H1 (cell line): ENCODE measurements at regions not wholly inside any gene's neighbourhood (a gene's known extent, or its start where the extent isn't known, plus 50 kb on each side); places are given as distances from the start of the nearest gene placed in this dataset.

Experiments used
- CTCF ChIA-PET: fragments of 300-600 bp; sonication (Branson Sonifier 250); formaldehyde crosslinking; loops from one replicate; lab custom pipeline; 2021; ENCODE audit not compliant: partially characterized antibody; lab: Charles Lee
- POLR2A ChIA-PET: fragments of 300-600 bp; sonication (Branson Sonifier 250); formaldehyde crosslinking; loops from one replicate; lab custom pipeline; 2021; ENCODE audit warnings: inconsistent platforms; ENCODE audit not compliant: partially characterized antibody; lab: Charles Lee
- DNase-seq, 2 experiments: peaks; one replicate each; pipeline versions ENCODE4 v3.0.0 to v3.0.0-alpha.2; 2010 to 2022; ENCODE audit warnings: low spot score in 2 of 2, low read depth in 1 of 2, mixed read lengths in 1 of 2
- FAIRE-seq: peaks from 2 replicates; lab custom pipeline; 2011; peaks lifted over from hg19 to GRCh38; lab: Jason Lieb, UNC
- H2AFZ ChIP-seq: 2 replicates; pipeline ENCODE4 v1.8.1; 2012; ENCODE audit warnings: low read length, inconsistent platforms
- H2AK5ac ChIP-seq: 2 replicates; pipeline ENCODE4 v1.6.1; 2013; ENCODE audit warnings: low read depth, low read length
- H2BK120ac ChIP-seq: replicated peaks from 2 replicates; pipeline ENCODE3; 2013; ENCODE audit warnings: low read depth, low read length, inconsistent platforms
- H2BK12ac ChIP-seq: 2 replicates; pipeline ENCODE4 v1.6.1; 2013; ENCODE audit warnings: low read depth, low read length
- H2BK15ac ChIP-seq: 2 replicates; pipeline ENCODE4 v1.6.1; 2013; ENCODE audit warnings: low read length
- H2BK20ac ChIP-seq: 2 replicates; pipeline ENCODE4 v1.6.1; 2013; ENCODE audit warnings: low read length
- H2BK5ac ChIP-seq: 2 replicates; pipeline ENCODE4 v1.6.1; 2013; ENCODE audit warnings: low read depth, low read length
- H3K14ac ChIP-seq: 2 replicates; pipeline ENCODE4 v1.6.1; 2013; ENCODE audit warnings: inconsistent platforms; ENCODE audit not compliant: insufficient read length
- H3K18ac ChIP-seq: 2 replicates; pipeline ENCODE4 v1.6.1; 2013; ENCODE audit warnings: low read length; ENCODE audit errors: extremely low read depth
- H3K23ac ChIP-seq: 2 replicates; pipeline ENCODE4 v1.6.1; 2013; ENCODE audit warnings: inconsistent platforms; ENCODE audit not compliant: insufficient read length
- H3K23me2 ChIP-seq: 2 replicates; pipeline ENCODE4 v1.6.1; 2013; ENCODE audit warnings: low read depth, low read length
- H3K27ac ChIP-seq: 2 replicates; pipeline ENCODE4 v1.6.1; 2011; ENCODE audit warnings: low read depth, low read length, inconsistent platforms
- H3K27me3 ChIP-seq, 4 experiments: replicated peaks in 1 of 4; 1 replicate in 1 of 4; 2 replicates in 3 of 4; pipeline versions ENCODE4 v1.6.1 to v1.8.1; 2011 to 2013; ENCODE audit warnings: low read length in 3 of 4, mild to moderate bottlenecking in 3 of 4, inconsistent platforms in 2 of 4, mixed read lengths in 2 of 4, moderate library complexity in 1 of 4; ENCODE audit not compliant: control insufficient read depth in 3 of 4, insufficient read depth in 3 of 4; ENCODE audit errors: extremely low read depth in 1 of 4
- H3K36me3 ChIP-seq, 4 experiments: 2 replicates each; pipeline versions ENCODE4 v1.6.1 to v1.8.1; 2011 to 2013; ENCODE audit warnings: mild to moderate bottlenecking in 4 of 4, low read length in 3 of 4, moderate library complexity in 2 of 4, control low read depth in 1 of 4, inconsistent platforms in 1 of 4; ENCODE audit not compliant: insufficient read depth in 4 of 4, control insufficient read depth in 2 of 4
- H3K4ac ChIP-seq: replicated peaks from 2 replicates; pipeline ENCODE3; 2013; ENCODE audit warnings: low read length, low read depth, mixed read lengths, inconsistent platforms; ENCODE audit not compliant: insufficient read length
- H3K4me1 ChIP-seq, 4 experiments: replicated peaks in 1 of 4; 1 replicate in 1 of 4; 2 replicates in 3 of 4; pipeline versions ENCODE4 v1.6.1 to v1.8.1; 2011 to 2013; ENCODE audit warnings: low read length in 3 of 4, inconsistent platforms in 2 of 4, mixed read lengths in 1 of 4; ENCODE audit not compliant: insufficient read depth in 4 of 4, control insufficient read depth in 3 of 4
- H3K4me2 ChIP-seq, 2 experiments: 2 replicates each; pipeline versions ENCODE4 v1.6.1 to v1.8.1; 2011 to 2013; ENCODE audit warnings: low read depth in 2 of 2, low read length in 2 of 2, control low read depth in 1 of 2, inconsistent platforms in 1 of 2, mild to moderate bottlenecking in 1 of 2; ENCODE audit not compliant: insufficient read depth in 1 of 2
- H3K4me3 ChIP-seq, 4 experiments: fragments of 200-600, 300-600 bp in 1 of 4; sonication (generic), shearing (Covaris generic), sonication (Bioruptor Twin) in 1 of 4; 2 replicates each; pipeline versions ENCODE4 v1.5.1 to v1.8.1; 2011 to 2016; ENCODE audit warnings: low read length in 4 of 4, low read depth in 3 of 4, control low read depth in 2 of 4, inconsistent platforms in 2 of 4, mild to moderate bottlenecking in 2 of 4, mixed read lengths in 1 of 4, moderate library complexity in 1 of 4; ENCODE audit not compliant: insufficient read depth in 2 of 4; ENCODE audit errors: extremely low read depth in 1 of 4
- H3K56ac ChIP-seq: replicated peaks from 2 replicates; pipeline ENCODE3; 2013; ENCODE audit warnings: low read depth, mild to moderate bottlenecking, mixed read lengths, low read length, inconsistent platforms; ENCODE audit not compliant: insufficient read length
- H3K79me1 ChIP-seq: 2 replicates; pipeline ENCODE4 v1.6.1; 2013; ENCODE audit warnings: low read depth, low read length, control low read depth
- H3K79me2 ChIP-seq, 2 experiments: 2 replicates each; pipeline versions ENCODE4 v1.6.1 to v1.8.1; 2012 to 2013; ENCODE audit warnings: low read length in 2 of 2, mild to moderate bottlenecking in 2 of 2, inconsistent platforms in 1 of 2; ENCODE audit not compliant: insufficient read depth in 2 of 2, control insufficient read depth in 1 of 2
- H3K9ac ChIP-seq, 4 experiments: replicated peaks in 1 of 4; 1 replicate in 1 of 4; 2 replicates in 3 of 4; pipeline versions ENCODE4 v1.6.1 to v1.8.1; 2011 to 2013; ENCODE audit warnings: low read depth in 3 of 4, low read length in 3 of 4, control low read depth in 2 of 4, mild to moderate bottlenecking in 2 of 4, moderate library complexity in 2 of 4, inconsistent platforms in 1 of 4; ENCODE audit errors: extremely low read depth in 1 of 4
- H3K9me3 ChIP-seq, 2 experiments: 2 replicates each; pipeline versions ENCODE4 v1.6.1 to v1.8.1; 2012 to 2013; ENCODE audit warnings: mild to moderate bottlenecking in 2 of 2, moderate library complexity in 2 of 2, control low read depth in 1 of 2, inconsistent platforms in 1 of 2, low read depth in 1 of 2, low read length in 1 of 2, mixed read lengths in 1 of 2; ENCODE audit not compliant: insufficient read depth in 2 of 2
- H4K20me1 ChIP-seq, 2 experiments: replicated peaks in 1 of 2; 2 replicates each; pipeline versions ENCODE3 to v1.8.1; 2011 to 2013; ENCODE audit warnings: inconsistent platforms in 2 of 2, low read length in 2 of 2, mild to moderate bottlenecking in 1 of 2; ENCODE audit not compliant: insufficient read depth in 2 of 2, control insufficient read depth in 1 of 2
- H4K5ac ChIP-seq: 2 replicates; pipeline ENCODE4 v1.6.1; 2013; ENCODE audit warnings: low read length, low read depth, mixed read lengths, inconsistent platforms; ENCODE audit not compliant: insufficient read length
- H4K8ac ChIP-seq: 2 replicates; pipeline ENCODE4 v1.8.0; 2013; ENCODE audit warnings: mild to moderate bottlenecking, moderate library complexity, low read length, inconsistent platforms; ENCODE audit not compliant: insufficient read depth; ENCODE audit errors: extremely low read depth
- H4K91ac ChIP-seq: replicated peaks from 2 replicates; pipeline ENCODE3; 2013; ENCODE audit warnings: low read length, mixed read lengths, inconsistent platforms; ENCODE audit not compliant: insufficient read length
- CHD1 ChIP-seq: IDR thresholded peaks from 2 replicates; pipeline ENCODE4 v1.6.1; 2012; ENCODE audit warnings: low read depth, low read length, improper control_type of control experiment
- GABPA ChIP-seq: IDR thresholded peaks from 2 replicates; pipeline ENCODE4 v1.6.1; 2011; ENCODE audit warnings: mild to moderate bottlenecking, low read length, moderate library complexity, borderline replicate concordance; ENCODE audit not compliant: insufficient read depth
- JUN ChIP-seq: IDR thresholded peaks from 2 replicates; pipeline ENCODE4 v1.6.1; 2011; ENCODE audit warnings: low read depth, mild to moderate bottlenecking, improper control_type of control experiment, low read length
- RAD21 ChIP-seq, 2 experiments: IDR thresholded peaks in 1 of 2; conservative IDR thresholded peaks in 1 of 2; 2 replicates each; pipeline ENCODE4 v1.6.1; 2011; ENCODE audit warnings: low read depth in 2 of 2, low read length in 2 of 2, improper control_type of control experiment in 1 of 2, inconsistent platforms in 1 of 2, mild to moderate bottlenecking in 1 of 2, moderate library complexity in 1 of 2
- TAF1 ChIP-seq: IDR thresholded peaks from 2 replicates; pipeline ENCODE4 v1.6.1; 2011; ENCODE audit warnings: mild to moderate bottlenecking, low read depth, low read length
- TBP ChIP-seq: IDR thresholded peaks from 2 replicates; pipeline ENCODE4 v1.6.1; 2011; ENCODE audit warnings: low read depth, low read length, improper control_type of control experiment
- TEAD4 ChIP-seq: IDR thresholded peaks from 2 replicates; pipeline ENCODE4 v1.6.1; 2012; ENCODE audit warnings: low read depth, low read length, inconsistent platforms, mixed read lengths
- YY1 ChIP-seq: IDR thresholded peaks from 2 replicates; pipeline ENCODE4 v1.6.1; 2011; ENCODE audit warnings: low read depth, mild to moderate bottlenecking, low read length
- ZNF274 ChIP-seq: IDR thresholded peaks from 2 replicates; pipeline ENCODE4 v1.7.0; 2012; ENCODE audit warnings: low read length, borderline replicate concordance; ENCODE audit errors: extremely low read depth
- WGBS, 2 experiments: shearing (Covaris generic) in 1 of 2; methylation state at CpG; one replicate each; pipeline versions ENCODE4 v1.1.6 to v1.1.7; 2013 to 2015; ENCODE audit warnings: low lambda C conversion rate in 2 of 2, mixed read lengths in 2 of 2, inconsistent platforms in 1 of 2, low coverage in 1 of 2, missing lambda C conversion rate in 1 of 2; ENCODE audit not compliant: insufficient replicate concordance in 2 of 2, insufficient coverage in 1 of 2, insufficient read length in 1 of 2; ENCODE audit errors: extremely low coverage in 1 of 2, missing lambda C conversion rate in 1 of 2; 5-methylcytosine and 5-hydroxymethylcytosine counted together
- TF ChIP-seq, protein P1 (sequence below): IDR thresholded peaks from 2 replicates; pipeline ENCODE4 v1.6.1; 2011; ENCODE audit warnings: low read length, improper control_type of control experiment
- TF ChIP-seq, protein P2 (sequence below), 3 experiments: IDR thresholded peaks; 1 replicate in 2 of 3; 2 replicates in 1 of 3; pipeline versions ENCODE4 v1.5.1 to v1.6.1; 2011; ENCODE audit warnings: low read length in 3 of 3, mild to moderate bottlenecking in 3 of 3, inconsistent platforms in 2 of 3, low read depth in 1 of 3, moderate library complexity in 1 of 3; ENCODE audit not compliant: insufficient read depth in 1 of 3; ENCODE audit errors: control extremely low read depth in 1 of 3

DNA sequence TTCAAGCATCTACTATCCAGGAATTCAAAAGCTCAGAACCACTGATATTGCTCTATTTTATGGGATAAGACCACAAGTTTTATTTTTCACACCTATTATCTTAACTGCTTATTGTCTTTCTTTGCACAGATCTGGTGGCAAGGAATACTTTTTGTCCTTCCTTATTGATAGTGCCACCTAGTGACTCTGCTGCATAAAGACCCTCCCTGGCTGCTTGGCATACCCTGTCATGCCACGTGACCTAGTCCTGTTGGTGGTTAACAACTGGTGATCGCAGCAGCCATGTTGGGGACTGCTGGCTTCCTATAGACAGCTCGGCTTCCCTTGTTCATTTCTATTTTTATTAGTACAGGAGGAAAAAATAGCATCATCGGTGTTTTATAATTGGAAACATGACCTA, 236.3 kb downstream of the MEX3B start:
- H4K8ac ChIP-seq, result no peak overlapping the region
- CTCF ChIA-PET, result interaction anchor here (0.5 to 3.9 kb wide), 16 partner anchors 9 to 399 kb away, joined by 3 to 22 read pairs (median 4); no protein-coding TSS in a partner anchor
- no peak overlapping the region for H2AFZ ChIP-seq
- H2BK12ac ChIP-seq, result no peak overlapping the region
- no peaks in the 10 kb centered on the region for H3K79me1 ChIP-seq
- H3K4ac ChIP-seq, result no peak overlapping the region
- FAIRE-seq (peak; percentile 52), DNase-seq (no peak)
- no peaks in the 10 kb centered on the region for H4K20me1 ChIP-seq
- H4K91ac ChIP-seq, result no peak overlapping the region
- H4K5ac ChIP-seq, result no peak overlapping the region
- H3K79me2 ChIP-seq, result no peaks in the 10 kb centered on the region
- no peak overlapping the region for H3K4me2 ChIP-seq
- no peak overlapping the region for H2BK120ac ChIP-seq
- no peaks in the 10 kb centered on the region for H3K27me3 ChIP-seq
- no peak overlapping the region for H3K27ac ChIP-seq
- 87% methylated on average over 4 of the region's 4 CpGs; no CpG with 5 or more reads in 1 of the 2 experiments for whole genome bisulfite sequencing, 2 experiments
- no peaks in the 10 kb centered on the region for H3K23me2 ChIP-seq
- no peak overlapping the region for H2BK20ac ChIP-seq
- no peak overlapping the region for H3K23ac ChIP-seq
- no peak overlapping the region for H3K18ac ChIP-seq
- POLR2A ChIA-PET, result no interaction called here
- no peak overlapping the region for H3K14ac ChIP-seq
- no peak overlapping the region for H3K56ac ChIP-seq
- no peak overlapping the region for H2AK5ac ChIP-seq
- no peaks in the 10 kb centered on the region for H3K36me3 ChIP-seq
- H2BK15ac ChIP-seq, result no peak overlapping the region
- no peak overlapping the region for H2BK5ac ChIP-seq
- no peak overlapping the region for H3K4me3 ChIP-seq
- no peaks in the 10 kb centered on the region for H3K9me3 ChIP-seq
- H3K9ac ChIP-seq, result no peak overlapping the region
- H3K4me1 ChIP-seq, result no peaks in the 10 kb centered on the region
- TF ChIP-seq ZNF274, result no peak
- TF ChIP-seq TEAD4, result 0 out of 2 replicates have a peak, but pooled peaks have one; percentile 36
- TF ChIP-seq CHD1, result no peak
- peak; percentile 87 for TF ChIP-seq YY1
- TF ChIP-seq TBP, result no peak
- TF ChIP-seq, protein P1, sequence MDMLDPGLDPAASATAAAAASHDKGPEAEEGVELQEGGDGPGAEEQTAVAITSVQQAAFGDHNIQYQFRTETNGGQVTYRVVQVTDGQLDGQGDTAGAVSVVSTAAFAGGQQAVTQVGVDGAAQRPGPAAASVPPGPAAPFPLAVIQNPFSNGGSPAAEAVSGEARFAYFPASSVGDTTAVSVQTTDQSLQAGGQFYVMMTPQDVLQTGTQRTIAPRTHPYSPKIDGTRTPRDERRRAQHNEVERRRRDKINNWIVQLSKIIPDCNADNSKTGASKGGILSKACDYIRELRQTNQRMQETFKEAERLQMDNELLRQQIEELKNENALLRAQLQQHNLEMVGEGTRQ, result peak; percentile 39; the same call in 1 of the 2 replicates
- peak; percentile 47 to 64 for TF ChIP-seq RAD21 (IDR thresholded peaks at IDR 0.05 in 1 of 2, conservative IDR thresholded peaks at IDR 0.05 in 1 of 2; ENCODE audit: low read depth in 2 of 2, low read length in 2 of 2)
- TF ChIP-seq GABPA, result no peak
- TF ChIP-seq TAF1, result no peak
- no peak for TF ChIP-seq JUN
- TF ChIP-seq, protein P2, sequence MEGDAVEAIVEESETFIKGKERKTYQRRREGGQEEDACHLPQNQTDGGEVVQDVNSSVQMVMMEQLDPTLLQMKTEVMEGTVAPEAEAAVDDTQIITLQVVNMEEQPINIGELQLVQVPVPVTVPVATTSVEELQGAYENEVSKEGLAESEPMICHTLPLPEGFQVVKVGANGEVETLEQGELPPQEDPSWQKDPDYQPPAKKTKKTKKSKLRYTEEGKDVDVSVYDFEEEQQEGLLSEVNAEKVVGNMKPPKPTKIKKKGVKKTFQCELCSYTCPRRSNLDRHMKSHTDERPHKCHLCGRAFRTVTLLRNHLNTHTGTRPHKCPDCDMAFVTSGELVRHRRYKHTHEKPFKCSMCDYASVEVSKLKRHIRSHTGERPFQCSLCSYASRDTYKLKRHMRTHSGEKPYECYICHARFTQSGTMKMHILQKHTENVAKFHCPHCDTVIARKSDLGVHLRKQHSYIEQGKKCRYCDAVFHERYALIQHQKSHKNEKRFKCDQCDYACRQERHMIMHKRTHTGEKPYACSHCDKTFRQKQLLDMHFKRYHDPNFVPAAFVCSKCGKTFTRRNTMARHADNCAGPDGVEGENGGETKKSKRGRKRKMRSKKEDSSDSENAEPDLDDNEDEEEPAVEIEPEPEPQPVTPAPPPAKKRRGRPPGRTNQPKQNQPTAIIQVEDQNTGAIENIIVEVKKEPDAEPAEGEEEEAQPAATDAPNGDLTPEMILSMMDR (IDR thresholded peaks at IDR 0.05; ENCODE audit: control extremely low read depth in 1 of 3, insufficient read depth in 1 of 3, low read depth in 1 of 3, low read length in 3 of 3), result peak; percentile 44 to 65 (median 50); a peak in 3 of 4 replicates
